ACHN (cell line): ENCODE measurements at regions not wholly inside any gene's neighbourhood (a gene's known extent, or its start where the extent isn't known, plus 50 kb on each side); places are given as distances from the start of the nearest gene placed in this dataset.
"Not testable (repeated sequence)": the region's sequence is repeated elsewhere in the genome, so short reads cannot be mapped to it uniquely, and the experiment has no call there.

Experiments
- DNase-seq: peaks from one replicate; pipeline ENCODE4 v3.0.0-alpha.2; 2015
- in situ Hi-C: cut with HindIII; loops from 2 replicates; pipeline ENCODE4 v1.10.0; 2017; ENCODE audit warnings: low sequenced_read_pairs, low pct_ligation_motif_present, low pct_unique_long_range_greater_than_20kb

- in situ Hi-C loops: no loop called here
- DNase-seq: no peak
Observed at GRCh38 chr13:110047496-110047895, 259.5 kb downstream of the COL4A1 start.

DNA sequence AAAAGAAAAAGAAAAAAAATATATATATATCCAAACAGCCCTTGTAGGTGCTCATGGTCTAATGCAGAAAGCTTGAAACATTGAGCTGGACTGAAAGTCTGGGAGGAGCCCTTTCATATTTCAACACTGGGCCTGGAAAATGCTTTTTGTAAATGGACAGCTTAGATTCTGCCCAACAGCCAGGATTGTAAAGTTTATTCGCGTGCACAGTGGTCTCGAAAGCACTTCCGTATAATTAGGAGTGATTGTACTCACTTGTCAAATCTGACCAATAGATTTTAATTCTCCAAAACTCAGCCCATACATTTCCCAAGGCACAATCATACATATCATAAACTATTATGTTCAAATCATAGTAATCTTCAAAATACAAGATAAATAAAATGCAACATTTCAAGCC, 260.1 kb downstream of the COL4A1 start:
- in situ Hi-C loops: no loop called here
- no peak for DNase-seq

DNA sequence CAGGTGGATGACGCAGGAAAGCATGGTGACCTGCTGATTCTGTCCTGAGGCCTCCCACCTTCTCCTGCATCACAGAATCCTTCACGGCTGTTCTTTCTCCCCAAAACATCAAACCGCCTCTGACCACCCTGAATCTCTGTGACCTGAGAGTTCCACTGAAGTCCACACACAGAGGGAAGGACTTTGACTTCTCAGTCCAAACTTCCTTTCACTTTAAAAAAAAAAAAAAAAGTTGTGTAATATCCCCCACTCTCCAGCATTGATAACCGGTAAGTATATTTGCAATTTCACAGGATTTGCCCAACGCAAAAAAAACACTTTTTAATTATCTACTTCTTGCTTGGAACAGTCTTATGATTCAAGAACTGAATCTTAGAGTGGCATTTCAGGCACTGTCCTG, 259.5 kb upstream of the IRS2 start:
- in situ Hi-C loops: no loop called here

DNA sequence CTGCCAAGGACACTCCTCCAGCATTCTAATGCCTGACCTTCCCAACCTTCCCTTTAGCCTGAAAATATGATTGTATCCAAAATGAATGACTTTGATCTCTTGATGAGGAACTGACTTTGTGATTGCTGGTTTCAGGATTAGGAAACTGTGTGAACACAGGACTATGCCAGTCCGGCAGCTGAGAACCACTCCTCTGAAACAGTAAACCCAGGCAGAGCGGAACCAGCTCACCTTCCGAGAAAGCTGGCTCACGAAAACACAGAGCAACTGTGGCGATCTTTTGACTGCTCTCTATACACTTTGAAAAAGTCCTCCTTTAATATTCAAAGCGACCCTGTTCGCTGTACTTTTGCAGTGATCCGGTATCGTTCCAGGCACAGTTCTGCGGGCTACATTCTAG, 258.8 kb upstream of the IRS2 start:
- DNase-seq: no peak
- in situ Hi-C loops: no loop called here

More for the DNA sequence above, 259.5 kb upstream of the IRS2 start:
- no peak for DNase-seq

- in situ Hi-C loops: no loop called here
- DNase-seq: no peak
Observed at GRCh38 chr13:110044551-110045111, 258.2 kb upstream of the IRS2 start.

GRCh38 chr13:110042253-110042950, 256.0 kb upstream of the IRS2 start:
- no peak for DNase-seq
- in situ Hi-C loops: no loop called here

GRCh38 chr13:110041638-110042037, 255.3 kb upstream of the IRS2 start:
- in situ Hi-C loops, DNase-seq: not testable (repeated sequence)

GRCh38 chr13:110037925-110038573, 251.7 kb upstream of the IRS2 start:
- DNase-seq: no peak
- in situ Hi-C loops: no loop called here

- in situ Hi-C loops: no loop called here
- no peak for DNase-seq
Observed at GRCh38 chr13:110036060-110036459, 249.7 kb upstream of the IRS2 start.

DNA sequence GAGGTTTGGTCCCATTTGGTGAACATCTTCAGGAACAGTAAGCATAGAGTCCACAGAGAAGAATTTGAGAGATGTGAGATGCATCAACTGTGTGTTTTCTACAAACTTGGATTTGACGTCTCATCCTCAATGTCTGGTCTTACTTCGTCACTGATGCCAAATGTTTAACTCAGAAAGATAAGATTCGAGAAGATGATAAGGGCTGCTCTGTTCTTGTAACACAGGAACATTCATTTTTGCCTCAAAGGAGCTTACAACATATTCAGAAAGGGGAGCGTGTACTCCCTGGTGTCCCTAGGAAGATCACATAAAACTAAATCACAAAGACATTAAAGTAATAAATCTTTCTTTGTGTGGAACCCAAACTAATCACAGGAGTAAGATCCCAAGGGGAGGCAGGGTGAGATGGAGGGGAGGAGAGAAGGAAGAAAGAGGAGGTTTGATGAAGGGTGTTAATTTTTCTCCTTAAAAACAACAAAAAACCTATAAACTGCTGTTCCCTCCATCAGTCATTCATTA, 247.7 kb upstream of the IRS2 start:
- in situ Hi-C loops: no loop called here
- DNase-seq: no peak

DNA sequence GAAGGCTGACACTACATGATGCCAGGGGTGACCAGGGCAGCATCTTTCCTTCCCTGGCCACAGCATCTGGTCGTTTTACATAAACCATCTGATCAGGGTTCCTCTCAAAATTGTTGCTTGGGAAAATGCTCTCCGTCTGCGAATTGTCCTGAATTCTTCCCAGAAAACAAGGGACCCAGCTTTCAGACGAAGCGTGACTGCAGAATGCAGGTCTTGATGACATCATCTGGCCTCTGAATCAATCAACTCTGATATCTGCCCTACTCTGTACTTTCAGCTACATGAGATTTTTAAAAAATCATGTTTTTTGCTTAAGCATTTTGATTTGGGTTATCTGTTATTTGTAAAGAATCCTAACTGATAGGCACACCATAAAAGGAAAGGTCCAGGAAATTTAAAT, 246.6 kb upstream of the IRS2 start:
- in situ Hi-C loops: no loop called here

GRCh38 chr13:110030394-110030928, 244.1 kb upstream of the IRS2 start:
- in situ Hi-C loops: no loop called here
- DNase-seq: no peak

More for the DNA sequence above, 246.6 kb upstream of the IRS2 start:
- no peak for DNase-seq

DNA sequence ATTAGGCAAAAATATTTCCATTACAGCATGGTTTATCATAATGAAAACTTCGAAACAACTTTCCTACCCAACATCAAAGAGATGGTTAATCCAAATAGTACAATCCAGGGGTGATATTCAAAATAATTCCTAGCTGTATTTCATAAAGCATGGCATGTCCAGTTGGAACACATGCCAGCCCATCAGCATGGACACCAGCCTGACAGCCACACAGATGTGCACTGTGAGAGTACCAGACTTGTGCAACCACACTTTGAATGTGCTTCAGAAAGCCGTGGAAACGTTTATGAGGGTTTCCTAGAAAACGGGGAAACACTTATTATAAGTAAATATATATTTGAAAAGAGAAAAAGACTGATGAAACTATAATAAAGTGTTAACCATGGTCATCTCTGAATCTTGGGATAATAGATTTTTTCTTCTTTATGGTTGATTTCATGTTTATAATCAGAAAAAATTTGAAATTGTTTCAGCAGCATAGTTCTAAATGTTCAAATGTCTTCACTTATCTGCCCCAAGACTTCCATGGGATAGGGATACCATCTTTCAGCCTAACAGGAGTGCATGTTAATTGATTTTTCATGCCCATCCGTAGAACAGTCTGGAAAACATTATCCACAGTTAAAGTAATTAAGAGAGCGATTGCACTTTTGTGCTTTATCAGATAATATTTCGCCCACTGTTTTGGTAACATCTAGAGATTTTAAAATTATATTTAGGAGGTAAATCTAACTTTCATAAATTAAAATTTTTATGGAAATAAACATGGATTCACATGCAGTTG, 242.6 kb upstream of the IRS2 start:
- no peak for DNase-seq
- in situ Hi-C loops: no loop called here

- in situ Hi-C loops: no loop called here
- DNase-seq: no peak
Observed at GRCh38 chr13:110028311-110028710, 241.9 kb upstream of the IRS2 start.

- in situ Hi-C loops: no loop called here
- no peak for DNase-seq
Observed at GRCh38 chr13:110027470-110028240, 241.3 kb upstream of the IRS2 start.

DNA sequence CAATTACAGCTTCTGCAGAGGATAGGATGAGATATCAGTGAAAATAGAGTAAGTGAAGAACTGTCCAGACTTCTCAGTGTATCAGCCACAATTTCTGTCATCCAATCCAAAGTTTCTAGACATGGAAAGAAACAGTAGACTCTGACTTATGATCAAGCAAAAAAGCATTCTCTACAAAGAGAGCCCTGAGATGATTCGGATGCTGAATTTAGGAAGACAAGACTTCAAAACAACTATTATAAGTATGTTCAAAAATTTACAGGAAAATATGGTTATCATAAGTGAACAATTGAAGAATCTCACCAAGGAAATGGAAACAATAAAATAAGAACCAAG, 238.2 kb upstream of the IRS2 start:
- DNase-seq: no peak
- in situ Hi-C loops: no loop called here

DNA sequence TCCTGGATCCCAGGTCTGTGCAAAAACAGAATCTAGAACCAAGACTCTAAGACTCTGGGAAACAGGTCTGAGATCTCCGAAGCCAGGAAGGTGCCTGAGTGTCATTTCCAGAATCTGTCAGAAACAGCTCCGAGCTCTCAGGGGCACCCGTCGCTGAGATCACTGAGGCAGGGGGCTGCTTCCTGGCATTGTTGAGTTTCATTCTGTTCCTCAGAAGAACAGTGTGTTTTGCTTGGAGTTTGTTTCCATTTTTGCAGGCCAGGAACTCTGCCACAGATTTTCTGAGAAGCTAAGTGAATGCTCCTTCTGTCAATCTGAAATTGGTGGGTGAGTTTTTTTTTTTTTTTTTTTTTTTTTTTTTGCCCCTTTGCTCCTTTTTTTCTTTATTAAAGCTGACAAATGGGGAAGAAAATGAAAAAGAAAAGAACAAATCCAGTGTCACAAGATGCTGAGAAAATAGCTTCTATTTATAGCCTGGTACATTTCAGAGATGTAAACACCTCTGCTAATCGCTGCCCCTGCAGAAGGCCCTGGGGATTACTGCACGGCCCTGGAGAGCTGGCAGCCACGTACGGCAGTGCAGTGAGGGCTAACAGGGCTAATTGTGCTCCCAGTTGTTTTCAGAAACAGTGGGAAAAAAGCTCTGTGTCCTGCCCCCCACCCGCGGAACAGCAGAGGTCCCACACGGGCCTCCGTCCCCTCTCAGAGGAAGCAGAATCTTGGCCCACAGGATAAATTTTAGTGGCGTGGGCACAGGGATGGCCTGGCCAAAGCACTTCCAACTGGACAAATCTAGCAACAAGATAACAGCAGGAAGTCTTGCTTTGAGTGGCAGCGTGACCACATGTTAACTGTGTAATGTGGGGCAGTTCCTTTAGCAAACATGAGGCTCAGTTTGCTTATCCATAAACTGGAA, 237.6 kb upstream of the IRS2 start:
- in situ Hi-C loops: no loop called here
- DNase-seq: no peak
